ENCODE measurements at regions not wholly inside any gene's neighbourhood (a gene's known extent, or its start where the extent isn't known, plus 50 kb on each side); places are given as distances from the start of the nearest gene placed in this dataset.
"Not testable (repeated sequence)": the region's sequence is repeated elsewhere in the genome, so short reads cannot be mapped to it uniquely, and the experiment has no call there.

DNA sequence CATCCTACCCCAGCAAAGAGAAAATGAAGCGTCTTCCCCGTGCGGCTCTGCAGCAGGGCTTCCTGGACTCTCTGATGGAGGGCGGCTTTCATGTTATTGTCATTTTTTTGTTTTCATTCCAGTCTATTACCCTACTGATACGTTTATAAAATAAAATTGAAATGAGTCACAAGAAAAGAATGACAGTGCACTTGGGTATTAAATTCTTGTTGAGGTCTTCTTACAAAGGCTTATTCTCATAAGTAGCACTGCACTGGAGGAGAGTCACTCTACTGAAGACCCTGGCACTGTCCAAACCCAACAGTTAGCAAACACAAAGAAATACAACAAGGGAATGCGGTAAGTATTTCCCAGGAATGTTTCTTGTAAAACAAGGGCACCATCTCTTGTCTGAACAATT lies 379.3 kb downstream of the MAFB start:
- DNase-seq = no peak

DNA sequence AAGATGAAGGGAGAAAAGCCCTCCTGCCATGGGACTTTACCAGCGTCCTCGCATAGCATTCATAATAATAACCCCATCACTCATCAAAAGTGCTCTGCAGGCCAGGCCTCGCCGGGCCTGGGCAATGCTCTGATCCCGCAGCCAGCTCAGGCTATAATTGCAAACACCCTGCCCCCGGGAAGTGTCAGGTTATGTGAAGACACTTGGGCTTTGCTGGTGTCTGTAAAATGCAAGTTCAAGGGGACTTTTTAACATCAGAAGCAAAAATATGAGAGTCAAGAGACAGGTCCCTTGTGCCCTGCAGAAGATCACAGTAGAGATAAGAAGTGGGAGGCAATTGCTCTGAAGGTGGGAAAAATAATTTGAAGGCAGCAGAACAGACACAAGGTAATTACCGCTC lies 381.0 kb downstream of the MAFB start:
- no peak for DNase-seq

DNA sequence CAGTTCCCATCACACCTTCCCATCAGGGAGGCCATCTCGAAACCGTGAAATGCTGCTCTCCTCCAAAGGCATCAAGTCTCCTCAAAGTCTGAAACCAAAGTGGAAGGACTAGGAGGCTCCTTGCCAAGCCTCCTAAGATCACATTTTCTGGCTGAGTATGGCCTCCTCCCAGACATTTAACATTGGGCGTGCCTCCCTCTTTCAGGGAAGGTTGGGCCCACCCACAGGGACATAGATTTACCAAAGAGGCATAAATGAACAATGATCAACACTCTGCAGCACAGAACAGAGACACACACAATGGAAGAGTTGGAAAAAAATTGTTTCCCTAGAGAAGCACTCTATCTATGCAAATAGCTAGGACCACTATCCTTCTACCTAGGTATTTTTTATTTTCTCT lies 381.8 kb downstream of the MAFB start:
- no peak for DNase-seq

DNA sequence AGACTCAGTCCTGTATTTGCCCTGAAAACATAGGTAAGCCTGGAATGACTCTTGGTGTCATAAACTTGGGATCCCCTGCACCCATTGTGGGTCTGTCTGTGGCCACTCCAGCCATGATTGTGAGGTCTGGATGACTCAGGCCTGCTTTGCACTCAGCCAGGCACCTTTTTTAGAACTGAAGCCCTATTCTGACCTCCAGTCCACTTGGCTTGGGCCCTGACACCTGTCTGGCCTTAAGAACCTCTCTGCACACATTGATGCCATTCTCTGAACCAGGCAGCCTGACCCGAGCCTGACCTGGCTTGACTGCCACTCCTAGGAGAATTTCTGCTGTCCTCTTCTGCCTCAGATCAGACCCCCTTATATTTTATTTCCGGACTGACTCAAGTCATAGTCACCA lies 383.7 kb downstream of the MAFB start:
- no peak for DNase-seq

DNA sequence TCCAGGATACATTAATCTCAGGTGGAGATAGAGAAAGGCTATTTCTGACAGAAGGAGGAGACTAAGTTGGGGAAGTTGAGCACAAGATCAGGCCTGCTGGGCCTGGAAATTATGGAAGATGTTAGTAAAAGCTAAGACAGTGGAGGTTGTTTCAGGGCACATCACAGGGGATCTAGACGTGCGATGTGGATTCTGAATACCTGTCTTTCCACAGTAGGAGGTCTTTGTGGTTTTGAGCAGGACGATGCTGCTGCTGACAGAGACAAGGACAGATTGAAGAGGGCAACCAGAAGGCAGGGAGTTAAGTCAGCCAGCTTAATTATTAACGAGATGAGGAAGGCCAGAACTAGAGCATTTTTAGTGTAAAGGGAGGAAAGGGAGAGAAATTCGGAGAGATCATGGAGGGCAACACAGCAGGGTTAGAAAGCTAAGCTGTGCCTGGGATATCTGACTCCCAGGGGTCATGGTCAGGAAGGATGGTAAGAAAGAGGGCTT lies 384.9 kb downstream of the MAFB start:
- no peak for DNase-seq

DNA sequence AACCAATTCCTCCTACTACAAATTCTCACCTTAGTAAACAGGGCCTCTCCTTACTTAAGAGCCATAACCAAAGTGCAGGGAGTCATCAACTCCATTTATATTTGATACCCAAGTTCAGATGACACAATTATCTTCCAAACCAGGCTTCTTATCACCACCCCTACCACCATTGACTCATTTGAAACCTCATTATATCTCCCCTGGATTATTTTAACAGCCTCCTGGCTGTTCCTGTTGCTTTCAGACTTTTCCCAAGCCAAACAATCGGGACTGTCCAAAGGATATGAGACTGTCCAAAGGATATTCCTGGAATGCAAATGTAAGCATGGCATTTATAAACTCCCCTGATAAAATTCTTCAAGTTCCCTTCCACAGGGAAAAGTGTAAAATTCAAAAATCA lies 394.3 kb downstream of the MAFB start:
- DNase-seq = no peak

DNA sequence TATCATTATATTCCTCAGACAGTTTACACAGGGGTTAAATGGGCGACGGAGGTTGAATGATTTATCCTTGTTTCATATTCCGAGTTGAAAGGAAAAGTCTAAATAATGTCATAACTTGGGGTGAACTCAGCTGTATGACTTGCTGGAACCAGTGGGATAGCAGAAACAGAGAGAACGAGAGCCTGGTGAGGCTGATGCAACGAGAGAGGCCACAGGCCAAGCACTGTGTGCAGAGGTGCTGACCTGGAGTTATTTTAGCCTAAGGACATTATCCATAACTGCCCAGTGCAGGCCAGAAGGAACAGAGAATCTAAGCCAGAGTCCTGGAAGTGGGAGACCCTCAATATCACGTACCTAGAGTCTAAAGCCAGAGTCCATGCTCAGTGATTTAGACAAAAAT lies 394.9 kb downstream of the MAFB start:
- DNase-seq = no peak

- no peak for DNase-seq
These were observed 395.3 kb downstream of the MAFB start for GRCh38 chr20:40293740-40294139.

- DNase-seq = no peak
These were observed 397.4 kb downstream of the MAFB start for GRCh38 chr20:40291493-40292135.

DNA sequence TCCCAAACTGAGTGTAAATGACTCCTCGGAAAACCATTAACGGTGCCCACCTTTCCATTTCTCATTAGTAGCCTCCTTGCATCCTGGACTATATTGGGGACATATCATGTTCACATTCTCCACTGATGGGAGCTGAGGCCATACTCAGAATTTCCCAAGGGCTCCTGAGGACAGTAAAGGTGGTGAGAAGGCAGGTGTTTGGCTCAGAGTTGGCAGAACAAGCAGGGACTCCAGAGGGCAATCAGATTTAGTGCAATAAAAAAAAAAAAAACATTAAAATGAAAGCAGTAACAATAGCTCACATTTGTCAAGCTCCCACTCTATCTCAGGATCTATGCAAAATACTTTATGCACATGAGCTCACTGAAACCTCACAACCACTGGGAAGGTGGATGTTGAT lies 401.4 kb downstream of the MAFB start:
- DNase-seq = no peak

- DNase-seq = no peak
These were observed 402.0 kb downstream of the MAFB start for GRCh38 chr20:40286975-40287531.

DNA sequence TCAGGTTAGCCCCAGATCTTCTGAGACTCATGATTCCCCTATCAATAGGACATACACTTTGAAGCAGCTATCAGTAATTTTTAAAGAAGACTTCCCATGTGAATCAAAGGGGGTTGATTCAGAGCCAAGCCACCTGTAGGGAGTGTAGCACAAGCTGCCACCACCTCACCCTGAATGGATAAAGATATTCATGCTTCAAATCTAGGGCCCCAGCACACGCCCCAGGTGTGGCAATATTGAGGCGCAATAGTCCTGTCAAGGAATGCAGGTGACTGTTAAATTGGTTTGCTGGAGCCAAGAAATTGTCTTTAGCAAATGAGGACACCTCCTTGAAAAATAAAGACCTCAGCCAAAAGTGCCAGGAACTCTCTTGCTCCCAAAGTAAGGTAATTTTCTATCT lies 404.4 kb downstream of the MAFB start:
- DNase-seq = no peak

GRCh38 chr20:40283689-40284088 lies 405.3 kb downstream of the MAFB start:
- no peak for DNase-seq

DNA sequence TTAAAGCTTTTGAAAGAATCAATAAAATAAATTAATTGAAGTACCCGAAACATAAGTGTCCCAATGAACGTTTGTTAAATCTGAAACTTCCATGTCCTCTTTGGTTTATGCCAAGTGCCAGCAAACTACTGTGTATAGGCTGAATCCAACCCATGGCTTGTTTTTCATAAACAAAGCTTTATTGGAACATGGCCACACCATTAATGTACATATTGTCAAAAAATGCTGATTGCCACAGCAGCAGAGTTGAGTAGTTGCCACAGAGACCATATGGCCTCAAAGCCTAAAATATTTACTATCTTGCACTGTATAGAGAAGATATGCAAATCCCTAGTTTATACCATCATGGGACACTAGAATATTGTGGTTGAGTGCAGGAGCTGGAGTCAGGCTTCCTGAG lies 406.1 kb downstream of the MAFB start:
- DNase-seq = no peak

DNA sequence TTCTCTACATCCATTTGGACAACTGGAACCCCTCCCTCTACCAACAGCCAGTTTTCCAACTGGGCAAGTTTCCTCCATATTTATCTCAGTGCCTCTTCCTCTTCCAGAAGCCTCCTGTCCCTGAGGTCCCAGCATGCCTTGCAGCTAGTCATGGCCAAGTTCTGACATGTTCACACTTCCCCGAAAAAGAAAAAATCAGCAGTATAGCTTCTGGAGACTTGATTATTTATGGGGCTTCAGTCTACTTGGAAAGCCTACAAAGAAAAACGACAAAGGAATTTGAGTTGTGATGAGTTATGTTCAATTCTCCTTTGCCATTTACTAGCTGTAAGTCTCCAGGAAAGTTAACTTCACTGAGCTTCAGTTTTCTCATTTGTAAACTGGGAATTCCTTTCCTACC lies 406.5 kb downstream of the MAFB start:
- DNase-seq = no peak

DNA sequence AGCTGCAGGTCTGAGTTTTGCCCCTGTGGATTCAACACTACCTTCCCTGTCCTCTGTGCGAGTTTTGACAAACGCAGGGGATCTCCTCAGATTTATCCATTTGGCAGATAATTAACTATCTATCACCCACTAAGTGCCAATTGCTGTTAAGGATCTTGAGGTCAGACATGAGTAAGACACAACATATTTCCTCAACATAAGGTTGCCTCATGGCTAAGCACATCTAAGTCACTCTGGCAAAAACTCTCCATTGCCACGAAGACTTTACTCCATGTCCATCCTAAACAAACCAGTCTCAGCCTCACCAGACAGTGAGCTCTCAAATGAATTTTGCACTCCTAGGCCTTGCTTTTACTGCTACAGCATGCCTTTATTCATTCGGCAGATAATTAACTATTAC lies 408.4 kb downstream of the MAFB start:
- no peak for DNase-seq

DNA sequence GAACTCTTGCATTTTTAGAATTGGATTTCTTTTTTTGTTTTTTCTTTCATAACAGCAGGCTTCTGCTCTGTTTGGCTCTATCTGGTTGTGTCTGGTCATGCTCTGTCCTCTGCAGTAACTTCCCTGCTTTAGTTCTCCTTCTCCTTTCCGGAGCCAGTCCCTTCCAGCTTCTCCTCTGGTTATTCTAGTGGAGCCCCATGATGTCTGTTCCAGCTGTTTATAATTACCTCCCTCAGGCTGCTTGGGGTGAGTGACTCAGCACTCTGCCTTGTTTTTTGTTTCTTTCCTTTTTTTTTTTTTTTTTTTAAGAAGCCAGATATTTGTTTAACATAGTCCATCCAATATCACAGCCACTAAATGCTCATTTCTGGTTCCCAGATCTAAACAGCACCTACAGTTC lies 409.6 kb downstream of the MAFB start:
- no peak for DNase-seq

- DNase-seq = no peak
These were observed 410.4 kb downstream of the MAFB start for GRCh38 chr20:40278673-40279072.

DNA sequence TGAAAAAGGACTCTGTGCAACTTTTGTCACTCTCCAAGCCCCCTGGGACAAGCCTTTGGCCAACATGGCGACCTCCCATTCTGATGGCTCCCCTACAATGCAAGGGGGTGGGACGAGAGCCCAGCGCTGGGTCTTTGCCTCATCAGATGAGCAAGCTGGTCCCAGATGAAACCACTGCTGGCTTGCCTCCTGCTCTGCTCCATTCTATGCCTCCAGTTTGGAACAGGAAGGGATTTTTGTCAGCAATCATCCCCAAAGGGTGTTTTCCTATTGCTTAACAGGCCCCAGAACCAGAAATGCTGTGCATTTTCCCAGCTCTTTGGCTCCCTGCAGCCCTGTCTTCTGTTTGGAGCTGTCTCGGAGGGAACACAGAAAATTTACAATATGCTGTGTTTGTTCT lies 412.7 kb downstream of the MAFB start:
- no peak for DNase-seq

GRCh38 chr20:40275738-40276137 lies 413.3 kb downstream of the MAFB start:
- no peak for DNase-seq

GRCh38 chr20:40274912-40275533 lies 414.0 kb downstream of the MAFB start:
- no peak for DNase-seq

- DNase-seq = not testable (repeated sequence)
These were observed 419.8 kb downstream of the MAFB start for GRCh38 chr20:40269274-40269673.

- DNase-seq = no peak
These were observed 420.5 kb downstream of the MAFB start for GRCh38 chr20:40268321-40269075.
